Heart right ventricle (tissue), 16 donors: ENCODE measurements at regions not wholly inside any gene's neighbourhood (a gene's known extent, or its start where the extent isn't known, plus 50 kb on each side); places are given as distances from the start of the nearest gene placed in this dataset.

ENCODE experiments used
- ATAC-seq, 8 donors: fragments of 200-7000 bp; cut with Tn5 transposase; one replicate each; pipeline ENCODE4 v1.9.1; 2020; ENCODE audit warnings: mild to moderate bottlenecking in 8 of 8, moderate library complexity in 8 of 8, moderate number of reproducible peaks in 1 of 8
- DNase-seq, 2 donors: peaks; one replicate each; pipeline ENCODE4 v3.0.0-alpha.2; 2020
- H3K27ac ChIP-seq, 10 donors: fragments of 200-600 bp; sonication (generic) in 2 of 10; one replicate each; pipeline versions ENCODE4 v1.5.0 to v1.8.0; 2020 to 2022; ENCODE audit warnings: mild to moderate bottlenecking in 3 of 10
- H3K27me3 ChIP-seq, 7 donors: fragments of 200-600 bp; one replicate each; pipeline ENCODE4 v1.8.0; 2021 to 2022; ENCODE audit warnings: mild to moderate bottlenecking in 2 of 7
- H3K36me3 ChIP-seq, 9 donors: fragments of 200-600 bp; sonication (generic) in 1 of 9; one replicate each; pipeline versions ENCODE4 v1.5.0 to v1.8.0; 2020 to 2022; ENCODE audit warnings: mild to moderate bottlenecking in 2 of 9
- H3K4me1 ChIP-seq, 9 donors: fragments of 200-600 bp; sonication (generic) in 1 of 9; one replicate each; pipeline versions ENCODE4 v1.5.0 to v1.8.0; 2020 to 2022; ENCODE audit warnings: mild to moderate bottlenecking in 4 of 9
- H3K4me3 ChIP-seq, 10 donors: fragments of 200-600 bp; sonication (generic) in 2 of 10; one replicate each; pipeline versions ENCODE4 v1.5.0 to v1.8.0; 2020 to 2022; ENCODE audit warnings: mild to moderate bottlenecking in 7 of 10, moderate library complexity in 2 of 10
- H3K9me3 ChIP-seq, 11 donors: fragments of 200-600 bp in 10 of 11; sonication (generic) in 2 of 11; one replicate each; pipeline versions ENCODE4 v1.5.0 to v1.8.0; 2013 to 2022; ENCODE audit warnings: mild to moderate bottlenecking in 2 of 11, control low read depth in 1 of 11, moderate library complexity in 1 of 11
- WGBS, 2 donors: extraction: QIAGEN DNeasy Blood & Tissue Kit; methylation state at CpG; one replicate each; pipeline ENCODE4 v1.1.7; 2013; ENCODE audit warnings: inconsistent platforms in 1 of 2; 5-methylcytosine and 5-hydroxymethylcytosine counted together
- intact Hi-C, 10 donors: fragments of 100-400 bp; cut with DNase I; formaldehyde crosslinking; loops; one replicate each; pipeline versions ENCODE4 v1.11.1 to v1.14.2; 2022
- TF ChIP-seq, protein P1 (sequence below), 9 donors: fragments of 200-600 bp; sonication (generic) in 2 of 9; IDR thresholded peaks; one replicate each; pipeline versions ENCODE4 v1.5.0 to v1.8.0; 2021 to 2022; ENCODE audit warnings: antibody characterized with exemption in 9 of 9, mild to moderate bottlenecking in 5 of 9, moderate library complexity in 1 of 9
- donor health status: Arrhythmogenic right ventricular cardiomyopathy.
- donor health status: ischemic (EF 13 %, LVEDD 7.1; RV severe dilation, severe dysfunction).
- donor health status: healthy with polysubstance abuse.
- donor health status: DM: no; HTN: yes; CAD: no.
- donor health status: DM: no; HTN: no; CAD: no.
- donor health status: ischemic (EF 25% LVEDD 6.9; RV normal size, moderate dysfunction).
- donor health status: ischemic (EF 25% LVEDD 5.7; RV mildly dilated, moderate dysfunction).
- donor health status: healthy.
- donor health status: DM: yes; HTN: yes; CAD: no.
- donor health status: Ischemic cardiomyopathy.
- donor health status: ischemic (EF 35%, LVEDD 5.7; RV mildly dilated, moderate dysfunction).
- donor health status: nonischemic (EF 11% LVEDD 7.7; RV severe dilation, severe dysfunction).
- donor health status: DM: yes; HTN: yes; CAD: no.
- donor health status: PGD.
- donor health status: ischemic (EF 29% LVEDD 5.4; RV normal size, mild dysfunction).
- donor health status: nonischemic (EF 23%, LVEDD 6.1; RV moderate dilation, normal function).

DNA sequence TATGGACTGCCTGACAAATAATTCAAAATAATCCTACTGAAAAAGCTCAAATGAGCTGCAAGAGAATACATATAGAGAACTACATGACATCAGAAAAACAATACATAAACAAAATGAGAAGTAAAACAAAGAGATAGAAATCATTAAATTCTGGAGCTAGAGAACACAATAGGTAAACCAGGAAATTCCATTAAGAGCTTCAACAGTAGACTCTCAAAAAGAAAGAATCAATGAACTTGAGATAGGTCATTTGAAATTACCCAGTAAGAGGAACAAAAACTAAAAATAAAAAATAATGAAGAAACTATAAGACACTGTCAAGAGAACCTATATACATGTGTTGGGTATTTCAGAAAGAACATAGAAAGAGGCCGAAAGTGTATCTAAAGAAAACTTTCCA lies 186.3 kb downstream of the PTN start:
- H3K36me3 ChIP-seq, result no peaks in the 10 kb centered on the region
- no peaks in the 10 kb centered on the region for H3K4me1 ChIP-seq
- intact Hi-C loops, result loop anchor here in 1 of 10 donors (10.0 kb wide), 1 partner anchor 292 kb away; the partner anchor contains the start of gene CHRM2
- DNase-seq, result no peak
- ATAC-seq, result no peak
- 93 to 97% methylated on average over 1 of the region's 1 CpG for WGBS, 2 donors
- peaks cover 0 to 18% (median 3%) of the 10 kb centered on the region in 11 donors for H3K9me3 ChIP-seq
- TF ChIP-seq, protein P1, sequence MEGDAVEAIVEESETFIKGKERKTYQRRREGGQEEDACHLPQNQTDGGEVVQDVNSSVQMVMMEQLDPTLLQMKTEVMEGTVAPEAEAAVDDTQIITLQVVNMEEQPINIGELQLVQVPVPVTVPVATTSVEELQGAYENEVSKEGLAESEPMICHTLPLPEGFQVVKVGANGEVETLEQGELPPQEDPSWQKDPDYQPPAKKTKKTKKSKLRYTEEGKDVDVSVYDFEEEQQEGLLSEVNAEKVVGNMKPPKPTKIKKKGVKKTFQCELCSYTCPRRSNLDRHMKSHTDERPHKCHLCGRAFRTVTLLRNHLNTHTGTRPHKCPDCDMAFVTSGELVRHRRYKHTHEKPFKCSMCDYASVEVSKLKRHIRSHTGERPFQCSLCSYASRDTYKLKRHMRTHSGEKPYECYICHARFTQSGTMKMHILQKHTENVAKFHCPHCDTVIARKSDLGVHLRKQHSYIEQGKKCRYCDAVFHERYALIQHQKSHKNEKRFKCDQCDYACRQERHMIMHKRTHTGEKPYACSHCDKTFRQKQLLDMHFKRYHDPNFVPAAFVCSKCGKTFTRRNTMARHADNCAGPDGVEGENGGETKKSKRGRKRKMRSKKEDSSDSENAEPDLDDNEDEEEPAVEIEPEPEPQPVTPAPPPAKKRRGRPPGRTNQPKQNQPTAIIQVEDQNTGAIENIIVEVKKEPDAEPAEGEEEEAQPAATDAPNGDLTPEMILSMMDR (IDR thresholded peaks at IDR 0.05), result no peak
- H3K27me3 ChIP-seq, result no peaks in the 10 kb centered on the region
- no peak overlapping the region for H3K27ac ChIP-seq
- H3K4me3 ChIP-seq, result no peak overlapping the region

GRCh38 chr7:137151690-137152052 lies 191.9 kb downstream of the PTN start:
- Histone ChIP-seq H3K27me3 (no peaks in the 10 kb centered on the region), H3K36me3 (no peaks in the 10 kb centered on the region), H3K4me1 (peaks cover 0 to 10% (median 0%) of the 10 kb centered on the region in 9 donors), H3K27ac (peak overlapping the region in 5 of 10 donors; percentile 16 to 61 (median 47)), H3K9me3 (peaks cover 0 to 4% (median 0%) of the 10 kb centered on the region in 11 donors), H3K4me3 (no peak overlapping the region)
- ATAC-seq, result no peak
- DNase-seq, result no peak
- TF ChIP-seq, protein P1 (IDR thresholded peaks at IDR 0.05), result no peak
- 87 to 90% methylated on average over 2 of the region's 2 CpGs for WGBS, 2 donors
- intact Hi-C loops, result loop anchor here in 1 of 10 donors (10.0 kb wide), 1 partner anchor 287 kb away; the partner anchor contains the start of gene CHRM2

DNA sequence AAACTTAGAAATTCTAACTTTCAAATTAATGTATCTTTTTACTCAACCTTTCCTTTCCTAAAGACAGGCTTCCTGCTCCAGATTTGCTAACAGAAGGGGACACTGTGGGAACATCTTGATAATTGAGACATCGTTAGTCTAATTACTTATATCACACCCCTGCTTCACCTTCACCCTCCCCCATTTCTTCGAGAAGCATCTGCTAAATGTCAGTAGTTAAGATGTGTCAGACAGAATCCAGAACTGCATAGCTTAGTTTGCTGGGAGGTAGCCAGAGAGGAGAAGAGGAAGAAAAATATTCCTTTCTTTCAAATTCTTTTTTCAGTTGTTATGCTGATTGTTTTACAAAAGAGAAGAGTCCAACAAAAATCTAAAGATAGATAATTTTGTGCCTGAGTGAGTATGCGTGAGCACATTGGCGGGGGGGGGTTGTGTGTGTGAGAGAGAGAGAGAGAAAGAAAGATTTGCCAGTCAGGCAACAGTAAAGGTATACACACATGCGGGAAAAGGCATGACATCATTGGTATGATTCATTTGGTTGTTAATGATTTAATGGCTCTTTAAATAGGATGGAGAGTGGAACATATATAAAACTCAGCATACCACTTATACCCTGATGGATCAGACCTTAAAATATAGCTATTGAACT lies 192.4 kb downstream of the PTN start:
- Histone ChIP-seq H3K9me3 (no peaks in the 10 kb centered on the region), H3K36me3 (no peaks in the 10 kb centered on the region), H3K4me3 (no peak overlapping the region), H3K27ac (peak overlapping the region in 5 of 10 donors; percentile 16 to 61 (median 47)), H3K27me3 (no peaks in the 10 kb centered on the region), H3K4me1 (peaks cover 0 to 10% (median 0%) of the 10 kb centered on the region in 9 donors)
- peak in 5 of 8 donors; percentile 44 to 80 (median 69) for ATAC-seq
- no peak for DNase-seq
- TF ChIP-seq, protein P1 (IDR thresholded peaks at IDR 0.05), result no peak
- intact Hi-C loops, result loop anchor here in 1 of 10 donors (10.0 kb wide), 1 partner anchor 286 kb away; the partner anchor contains the start of gene CHRM2
- WGBS, 2 donors, result 11 to 15% methylated on average over 5 of the region's 5 CpGs

DNA sequence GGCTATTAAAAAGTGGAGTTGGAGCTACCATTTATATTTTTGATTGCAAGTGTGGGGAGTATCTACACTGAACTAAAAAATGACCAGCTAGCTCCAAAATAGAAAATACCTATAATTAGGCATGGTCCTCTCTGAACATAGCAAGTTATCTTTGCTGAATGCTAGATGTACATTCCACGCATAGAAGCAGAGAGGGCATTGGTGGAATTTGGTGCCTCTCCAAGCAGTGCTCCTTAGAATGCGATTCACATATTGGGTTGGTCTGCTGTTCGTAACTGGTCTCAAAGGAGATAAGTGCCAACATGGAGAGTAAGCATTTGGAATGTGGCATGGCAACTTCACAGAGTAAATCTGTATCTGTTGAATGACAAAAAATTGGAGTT lies 196.2 kb downstream of the PTN start:
- 44 to 66% methylated on average over 3 of the region's 3 CpGs for WGBS, 2 donors
- H3K9me3 ChIP-seq, result peaks cover 0 to 2% (median 0%) of the 10 kb centered on the region in 11 donors
- intact Hi-C loops, result loop anchor here in 1 of 10 donors (10.0 kb wide), 1 partner anchor 263 kb away; no protein-coding TSS in a partner anchor
- no peaks in the 10 kb centered on the region for H3K36me3 ChIP-seq
- TF ChIP-seq, protein P1 (IDR thresholded peaks at IDR 0.05), result no peak
- H3K4me3 ChIP-seq, result no peak overlapping the region
- H3K27ac ChIP-seq, result no peak overlapping the region
- peaks cover 0 to 13% (median 0%) of the 10 kb centered on the region in 9 donors for H3K4me1 ChIP-seq
- no peak for ATAC-seq
- no peak for DNase-seq
- H3K27me3 ChIP-seq, result no peaks in the 10 kb centered on the region
